Naive thymus-derived CD4-positive, alpha-beta T cell (primary cell): ENCODE measurements at regions not wholly inside any gene's neighbourhood (a gene's known extent, or its start where the extent isn't known, plus 50 kb on each side); places are given as distances from the start of the nearest gene placed in this dataset.

ENCODE experiments used
- ATAC-seq: fragments of 150-1000 bp; cut with Tn5 transposase; 2 replicates; pipeline ENCODE4 v1.10.0; 2021; ENCODE audit warnings: mild to moderate bottlenecking, moderate library complexity
- CTCF ChIA-PET: fragments of 350-600 bp; sonication (Branson Sonifier 250); formaldehyde crosslinking; loops from one replicate; lab custom pipeline; 2021; ENCODE audit warnings: antibody characterized with exemption; lab: Charles Lee
- POLR2A ChIA-PET: fragments of 350-600 bp; sonication (Branson Sonifier 250); formaldehyde crosslinking; loops from one replicate; lab custom pipeline; 2021; ENCODE audit warnings: antibody characterized with exemption, inconsistent platforms; lab: Charles Lee
- DNase-seq, 9 donors: peaks; one replicate each; pipeline versions ENCODE4 v3.0.0 to v3.0.0-alpha.2; 2020 to 2022; ENCODE audit warnings: mixed read lengths in 1 of 9
- H3K27ac ChIP-seq: one replicate; pipeline ENCODE4 v1.7.0; 2013; ENCODE audit warnings: mild to moderate bottlenecking, low read depth, low read length, moderate library complexity
- H3K27me3 ChIP-seq, 2 donors: one replicate each; pipeline ENCODE4 v1.7.0; 2013; ENCODE audit warnings: low read length in 2 of 2, mild to moderate bottlenecking in 2 of 2, moderate library complexity in 2 of 2; ENCODE audit not compliant: control insufficient read depth in 2 of 2, insufficient read depth in 2 of 2
- H3K36me3 ChIP-seq, 3 experiments: 1 replicate in 2 of 3; 2 replicates in 1 of 3; pipeline ENCODE4 v1.7.0; 2013; ENCODE audit warnings: low read length in 3 of 3, mild to moderate bottlenecking in 3 of 3, moderate library complexity in 1 of 3; ENCODE audit not compliant: insufficient read depth in 3 of 3, control insufficient read depth in 2 of 3
- H3K4me1 ChIP-seq, 2 donors: one replicate each; pipeline ENCODE4 v1.7.0; 2013; ENCODE audit warnings: low read length in 2 of 2, mild to moderate bottlenecking in 2 of 2, moderate library complexity in 1 of 2; ENCODE audit not compliant: control insufficient read depth in 2 of 2, insufficient read depth in 2 of 2
- H3K4me3 ChIP-seq: 2 replicates; pipeline ENCODE4 v1.7.0; 2013; ENCODE audit warnings: mild to moderate bottlenecking, low read length
- H3K9me3 ChIP-seq, 3 experiments: 1 replicate in 2 of 3; 2 replicates in 1 of 3; pipeline ENCODE4 v1.7.0; 2013; ENCODE audit warnings: low read length in 3 of 3; ENCODE audit not compliant: control insufficient read depth in 2 of 3
- H3K27ac Mint-ChIP-seq, 9 donors: one replicate each; pipeline ENCODE4 v1.8.0; 2020 to 2022; ENCODE audit warnings: mixed read lengths in 9 of 9, mild to moderate bottlenecking in 8 of 9, moderate library complexity in 5 of 9, inconsistent platforms in 2 of 9
- H3K27me3 Mint-ChIP-seq, 5 donors: one replicate each; pipeline ENCODE4 v1.8.0; 2021 to 2022; ENCODE audit warnings: mixed read lengths in 5 of 5, mild to moderate bottlenecking in 1 of 5
- H3K36me3 Mint-ChIP-seq, 5 donors: one replicate each; pipeline ENCODE4 v1.8.0; 2020 to 2022; ENCODE audit warnings: mixed read lengths in 5 of 5, mild to moderate bottlenecking in 3 of 5, inconsistent platforms in 1 of 5
- H3K4me1 Mint-ChIP-seq, 7 donors: one replicate each; pipeline ENCODE4 v1.8.0; 2020 to 2022; ENCODE audit warnings: mixed read lengths in 7 of 7, mild to moderate bottlenecking in 3 of 7, inconsistent platforms in 1 of 7
- H3K4me3 Mint-ChIP-seq, 10 donors: one replicate each; pipeline ENCODE4 v1.8.0; 2020 to 2022; ENCODE audit warnings: mild to moderate bottlenecking in 10 of 10, mixed read lengths in 10 of 10, moderate library complexity in 6 of 10, inconsistent platforms in 2 of 10
- H3K9me3 Mint-ChIP-seq, 11 donors: one replicate each; pipeline ENCODE4 v1.8.0; 2020 to 2022; ENCODE audit warnings: mixed read lengths in 11 of 11, mild to moderate bottlenecking in 4 of 11, inconsistent platforms in 1 of 11, moderate library complexity in 1 of 11
- intact Hi-C, 2 donors: fragments of 100-400 bp; cut with micrococcal nuclease; formaldehyde crosslinking; loops; one replicate each; pipeline ENCODE4 v1.15.1; 2023

- Histone ChIP-seq H3K4me1 (no peaks in the 10 kb centered on the region), H3K4me3 (no peak overlapping the region), H3K27me3 (no peaks in the 10 kb centered on the region), H3K36me3 (no peaks in the 10 kb centered on the region), H3K27ac (no peak overlapping the region), H3K9me3 (no peaks in the 10 kb centered on the region)
- DNase-seq (no peak), ATAC-seq (no peak)
- ChIA-PET CTCF (no interaction called here), POLR2A (no interaction called here)
- peaks cover 0 to 2% (median 0%) of the 10 kb centered on the region in 11 donors for H3K9me3 Mint-ChIP-seq
- no peak overlapping the region for H3K4me3 Mint-ChIP-seq
- H3K4me1 Mint-ChIP-seq: no peaks in the 10 kb centered on the region
- H3K27me3 Mint-ChIP-seq: peaks cover 2 to 18% (median 15%) of the 10 kb centered on the region in 5 donors
- no peaks in the 10 kb centered on the region for H3K36me3 Mint-ChIP-seq
- H3K27ac Mint-ChIP-seq: no peak overlapping the region
- intact Hi-C loops: no loop called here
Measured at GRCh38 chr4:100842856-100843255, 325.0 kb upstream of the EMCN start.

DNA sequence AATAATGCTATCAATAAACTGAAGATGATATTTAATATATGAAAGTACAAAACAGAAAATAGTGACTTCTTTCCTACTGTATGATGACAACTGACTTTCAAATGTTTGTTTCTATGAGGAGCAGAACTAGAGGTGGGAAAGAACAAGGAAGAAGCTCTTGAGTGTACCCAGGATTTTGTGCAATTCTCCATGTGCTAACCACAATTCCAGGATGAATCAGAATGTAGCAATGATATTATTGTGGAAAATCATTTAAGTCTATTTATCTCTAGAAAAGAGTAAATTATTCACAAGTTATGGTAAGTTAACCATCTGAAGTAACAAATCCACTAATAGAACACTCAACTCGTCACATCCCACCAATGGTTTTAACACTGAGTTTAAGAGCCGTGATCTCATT is 324.1 kb upstream of the EMCN start:
- H3K27ac Mint-ChIP-seq: no peak overlapping the region
- H3K27me3 Mint-ChIP-seq: peaks cover 2 to 22% (median 17%) of the 10 kb centered on the region in 5 donors
- ATAC-seq (no peak), DNase-seq (no peak)
- Histone ChIP-seq H3K27me3 (no peaks in the 10 kb centered on the region), H3K36me3 (no peaks in the 10 kb centered on the region), H3K9me3 (no peaks in the 10 kb centered on the region), H3K27ac (no peak overlapping the region), H3K4me1 (no peaks in the 10 kb centered on the region), H3K4me3 (no peak overlapping the region)
- no peak overlapping the region for H3K4me3 Mint-ChIP-seq
- intact Hi-C loops: no loop called here
- H3K36me3 Mint-ChIP-seq: no peaks in the 10 kb centered on the region
- no peaks in the 10 kb centered on the region for H3K4me1 Mint-ChIP-seq
- ChIA-PET CTCF (no interaction called here), POLR2A (no interaction called here)
- peaks cover 0 to 2% (median 0%) of the 10 kb centered on the region in 11 donors for H3K9me3 Mint-ChIP-seq

DNA sequence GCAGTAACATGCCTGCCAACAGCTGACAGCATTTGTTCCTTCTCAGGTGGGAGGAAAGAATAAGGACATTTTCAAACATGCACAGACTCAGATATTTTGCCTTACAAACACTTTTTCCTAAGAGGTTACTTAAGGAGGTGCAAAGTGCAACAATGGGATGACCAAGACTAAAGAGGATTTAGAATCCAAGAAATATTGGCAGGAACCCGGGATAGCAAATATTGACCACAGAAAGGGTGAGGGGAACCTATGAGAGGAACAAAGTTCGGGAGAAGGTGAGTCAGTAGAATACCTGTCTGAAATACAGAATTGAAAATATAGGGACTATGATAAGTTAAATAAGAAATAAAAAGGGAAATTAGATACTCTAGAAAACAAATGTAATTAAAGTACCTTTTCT is 321.9 kb upstream of the EMCN start:
- H3K4me1 ChIP-seq: no peaks in the 10 kb centered on the region
- no peak overlapping the region for H3K27ac ChIP-seq
- no peaks in the 10 kb centered on the region for H3K27me3 ChIP-seq
- Mint-ChIP-seq H3K9me3 (peaks cover 0 to 2% (median 0%) of the 10 kb centered on the region in 11 donors), H3K27ac (no peak overlapping the region), H3K4me3 (no peak overlapping the region), H3K4me1 (no peaks in the 10 kb centered on the region), H3K36me3 (no peaks in the 10 kb centered on the region), H3K27me3 (peaks cover 7 to 27% (median 17%) of the 10 kb centered on the region in 5 donors)
- intact Hi-C loops: no loop called here
- ATAC-seq (no peak), DNase-seq (no peak)
- no peaks in the 10 kb centered on the region for H3K36me3 ChIP-seq
- ChIA-PET CTCF (no interaction called here), POLR2A (no interaction called here)
- H3K9me3 ChIP-seq: no peaks in the 10 kb centered on the region
- H3K4me3 ChIP-seq: no peak overlapping the region

DNA sequence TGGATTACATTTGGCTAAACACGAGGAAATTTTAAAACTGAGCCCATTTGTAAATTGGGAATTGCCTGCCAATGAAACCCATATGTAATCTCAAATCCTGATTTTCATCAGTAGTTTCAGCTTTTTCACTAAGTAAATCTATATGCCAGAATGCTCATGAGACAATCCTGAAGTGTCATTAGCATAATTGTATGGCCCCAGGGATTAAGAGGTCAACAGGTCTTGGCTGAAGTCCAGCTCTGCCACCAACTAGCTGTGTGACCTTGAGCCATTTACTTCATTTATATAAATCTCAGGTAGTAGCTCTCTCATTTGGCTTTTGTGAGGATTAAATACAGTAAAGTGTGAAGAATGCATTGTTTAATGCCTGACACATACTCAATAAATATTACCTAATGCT is 320.5 kb upstream of the EMCN start:
- peaks cover 7 to 26% (median 17%) of the 10 kb centered on the region in 5 donors for H3K27me3 Mint-ChIP-seq
- Histone ChIP-seq H3K27me3 (no peaks in the 10 kb centered on the region), H3K9me3 (no peaks in the 10 kb centered on the region), H3K4me1 (no peaks in the 10 kb centered on the region), H3K36me3 (no peaks in the 10 kb centered on the region), H3K4me3 (no peak overlapping the region), H3K27ac (no peak overlapping the region)
- ChIA-PET POLR2A (no interaction called here), CTCF (no interaction called here)
- H3K4me3 Mint-ChIP-seq: no peak overlapping the region
- intact Hi-C loops: no loop called here
- no peak for DNase-seq
- no peak overlapping the region for H3K27ac Mint-ChIP-seq
- no peak for ATAC-seq
- H3K36me3 Mint-ChIP-seq: no peaks in the 10 kb centered on the region
- no peaks in the 10 kb centered on the region for H3K4me1 Mint-ChIP-seq
- H3K9me3 Mint-ChIP-seq: peaks cover 0 to 1% (median 0%) of the 10 kb centered on the region in 11 donors

DNA sequence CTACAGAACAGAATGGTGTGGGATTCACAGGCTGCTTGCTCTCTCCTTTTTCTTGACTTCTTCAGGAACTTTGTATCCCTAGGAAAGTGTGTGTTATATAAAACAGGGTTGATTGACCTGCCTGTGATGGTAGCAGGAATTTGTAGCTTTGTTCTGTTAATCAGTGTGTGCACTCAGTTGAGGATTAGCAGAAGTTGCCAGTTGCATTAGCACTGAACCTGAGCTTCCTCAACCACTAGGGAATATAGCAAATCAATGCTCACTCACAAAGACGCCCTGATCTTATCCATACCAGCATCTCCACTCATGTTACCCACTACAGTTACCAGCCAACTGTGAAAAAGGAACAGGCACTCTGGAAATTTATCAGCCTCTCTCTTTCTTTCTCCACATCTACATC is 319.1 kb upstream of the EMCN start:
- H3K4me3 ChIP-seq: no peak overlapping the region
- H3K4me1 Mint-ChIP-seq: no peaks in the 10 kb centered on the region
- CTCF ChIA-PET: no interaction called here

DNA sequence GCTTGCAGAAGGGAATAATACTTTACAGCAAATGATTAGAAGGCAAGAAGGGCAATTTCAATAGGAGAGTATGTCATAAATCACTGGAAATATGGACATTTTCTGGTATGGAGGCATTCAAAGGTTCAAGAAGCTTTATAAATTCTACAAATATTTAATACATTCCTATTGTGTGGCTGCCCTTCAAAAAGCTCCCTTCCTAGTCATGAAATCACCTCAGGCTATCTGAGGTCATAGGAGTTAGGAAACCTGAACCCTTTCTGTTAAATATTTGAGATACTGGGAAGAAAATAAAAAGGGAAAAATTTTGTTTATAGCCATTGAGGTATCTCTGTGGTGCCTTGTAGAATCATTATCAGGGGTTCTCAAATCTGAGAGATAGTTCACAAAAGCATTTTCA is 316.8 kb upstream of the EMCN start:
- peaks cover 0 to 6% (median 0%) of the 10 kb centered on the region in 11 donors for H3K9me3 Mint-ChIP-seq
- intact Hi-C loops: no loop called here
- ATAC-seq (no peak), DNase-seq (no peak)
- no peak overlapping the region for H3K27ac Mint-ChIP-seq
- peaks cover 6 to 20% (median 13%) of the 10 kb centered on the region in 5 donors for H3K27me3 Mint-ChIP-seq
- Histone ChIP-seq H3K4me3 (no peak overlapping the region), H3K9me3 (no peaks in the 10 kb centered on the region), H3K36me3 (no peaks in the 10 kb centered on the region), H3K4me1 (no peaks in the 10 kb centered on the region), H3K27me3 (no peaks in the 10 kb centered on the region), H3K27ac (no peak overlapping the region)
- no peaks in the 10 kb centered on the region for H3K36me3 Mint-ChIP-seq
- no peaks in the 10 kb centered on the region for H3K4me1 Mint-ChIP-seq
- CTCF ChIA-PET: interaction anchor here (0.6 kb wide), 1 partner anchor 64 kb away, joined by 4 read pairs; no protein-coding TSS in a partner anchor
- H3K4me3 Mint-ChIP-seq: no peak overlapping the region
- POLR2A ChIA-PET: no interaction called here

More for the DNA sequence above, 319.1 kb upstream of the EMCN start:
- Histone ChIP-seq H3K27me3 (no peaks in the 10 kb centered on the region), H3K36me3 (no peaks in the 10 kb centered on the region), H3K9me3 (no peaks in the 10 kb centered on the region), H3K27ac (no peak overlapping the region), H3K4me1 (no peaks in the 10 kb centered on the region)
- Mint-ChIP-seq H3K9me3 (no peaks in the 10 kb centered on the region), H3K27ac (no peak overlapping the region), H3K27me3 (peaks cover 6 to 20% (median 17%) of the 10 kb centered on the region in 5 donors), H3K36me3 (no peaks in the 10 kb centered on the region), H3K4me3 (no peak overlapping the region)
- ATAC-seq: no peak
- POLR2A ChIA-PET: no interaction called here
- intact Hi-C loops: no loop called here
- no peak for DNase-seq

GRCh38 chr4:100833906-100834305 is 316.1 kb upstream of the EMCN start:
- Histone ChIP-seq H3K4me1 (no peaks in the 10 kb centered on the region), H3K27me3 (no peaks in the 10 kb centered on the region), H3K4me3 (no peak overlapping the region), H3K36me3 (no peaks in the 10 kb centered on the region), H3K9me3 (no peaks in the 10 kb centered on the region), H3K27ac (no peak overlapping the region)
- Mint-ChIP-seq H3K9me3 (peaks cover 0 to 8% (median 2%) of the 10 kb centered on the region in 11 donors), H3K4me1 (no peaks in the 10 kb centered on the region), H3K27me3 (peaks cover 6 to 15% (median 11%) of the 10 kb centered on the region in 5 donors), H3K4me3 (no peak overlapping the region), H3K27ac (no peak overlapping the region), H3K36me3 (no peaks in the 10 kb centered on the region)
- CTCF ChIA-PET: interaction anchor here (0.6 kb wide), 1 partner anchor 65 kb away, joined by 4 read pairs; no protein-coding TSS in a partner anchor
- POLR2A ChIA-PET: no interaction called here
- DNase-seq (no peak), ATAC-seq (no peak)
- intact Hi-C loops: no loop called here
